ENCODE measurements at regions not wholly inside any gene's neighbourhood (a gene's known extent, or its start where the extent isn't known, plus 50 kb on each side); places are given as distances from the start of the nearest gene placed in this dataset.

GRCh38 chr1:87252406-87252805 is 76.3 kb upstream of the LMO4 start:
- Histone ChIP-seq H3K18ac (ENCODE audit: low read length) (no peak overlapping the region), H3K4me1 (ENCODE audit: control insufficient read depth, low read depth, low read length) (no peaks in the 10 kb centered on the region), H2BK5ac (ENCODE audit: low read length) (no peak overlapping the region), H2BK120ac (ENCODE audit: low read depth, low read length) (no peak overlapping the region), H3K4ac (ENCODE audit: low read depth, low read length) (no peak overlapping the region), H3K56ac (ENCODE audit: low read length) (no peak overlapping the region), H3K4me2 (ENCODE audit: low read length) (no peak overlapping the region), H3K79me2 (ENCODE audit: control insufficient read depth, insufficient read depth, low read length) (no peaks in the 10 kb centered on the region), H3K9ac (ENCODE audit: low read length) (no peak overlapping the region), H4K8ac (ENCODE audit: low read depth, low read length) (no peak overlapping the region), H2AK5ac (ENCODE audit: low read length) (no peak overlapping the region), H3K27ac (ENCODE audit: low read depth, low read length) (no peak overlapping the region), H3K36me3 (ENCODE audit: control insufficient read depth, insufficient read depth, low read length) (no peaks in the 10 kb centered on the region), H4K5ac (ENCODE audit: low read length) (no peak overlapping the region), H2BK15ac (replicated peaks; ENCODE audit: low read depth) (no peak overlapping the region), H3K27me3 (ENCODE audit: insufficient read depth, low read length, poor library complexity) (no peaks in the 10 kb centered on the region), H3K4me3 (ENCODE audit: low read length) (no peak overlapping the region), H3K23ac (ENCODE audit: low read length) (no peak overlapping the region), H3K79me1 (ENCODE audit: low read length) (no peaks in the 10 kb centered on the region)
- DNase-seq = no peak
- WGBS (ENCODE audit: extremely low coverage, insufficient coverage, low lambda C conversion rate) = no CpG with 5 or more reads among the region's 2 CpGs

GRCh38 chr1:87262688-87263087 is 66.0 kb upstream of the LMO4 start:
- H2BK15ac ChIP-seq (replicated peaks; ENCODE audit: low read depth) = no peak overlapping the region
- no peak overlapping the region for H4K5ac ChIP-seq (ENCODE audit: low read length)
- no peaks in the 10 kb centered on the region for H3K79me2 ChIP-seq (ENCODE audit: control insufficient read depth, insufficient read depth, low read length)
- no peak overlapping the region for H3K56ac ChIP-seq (ENCODE audit: low read length)
- H3K18ac ChIP-seq (ENCODE audit: low read length) = no peak overlapping the region
- H3K23ac ChIP-seq (ENCODE audit: low read length) = no peak overlapping the region
- H3K4me2 ChIP-seq (ENCODE audit: low read length) = no peak overlapping the region
- H3K79me1 ChIP-seq (ENCODE audit: low read length) = no peaks in the 10 kb centered on the region
- H4K8ac ChIP-seq (ENCODE audit: low read depth, low read length) = no peak overlapping the region
- no peak overlapping the region for H3K9ac ChIP-seq (ENCODE audit: low read length)
- H2AK5ac ChIP-seq (ENCODE audit: low read length) = no peak overlapping the region
- DNase-seq = no peak
- H3K4ac ChIP-seq (ENCODE audit: low read depth, low read length) = no peak overlapping the region
- no peak overlapping the region for H3K27ac ChIP-seq (ENCODE audit: low read depth, low read length)
- H2BK5ac ChIP-seq (ENCODE audit: low read length) = no peak overlapping the region
- H3K36me3 ChIP-seq (ENCODE audit: control insufficient read depth, insufficient read depth, low read length) = no peaks in the 10 kb centered on the region
- no CpG with 5 or more reads among the region's 3 CpGs for WGBS (ENCODE audit: extremely low coverage, insufficient coverage, low lambda C conversion rate)
- H3K27me3 ChIP-seq (ENCODE audit: insufficient read depth, low read length, poor library complexity) = no peaks in the 10 kb centered on the region
- H2BK120ac ChIP-seq (ENCODE audit: low read depth, low read length) = no peak overlapping the region
- no peak overlapping the region for H3K4me3 ChIP-seq (ENCODE audit: low read length)
- H3K4me1 ChIP-seq (ENCODE audit: control insufficient read depth, low read depth, low read length) = no peaks in the 10 kb centered on the region

DNA sequence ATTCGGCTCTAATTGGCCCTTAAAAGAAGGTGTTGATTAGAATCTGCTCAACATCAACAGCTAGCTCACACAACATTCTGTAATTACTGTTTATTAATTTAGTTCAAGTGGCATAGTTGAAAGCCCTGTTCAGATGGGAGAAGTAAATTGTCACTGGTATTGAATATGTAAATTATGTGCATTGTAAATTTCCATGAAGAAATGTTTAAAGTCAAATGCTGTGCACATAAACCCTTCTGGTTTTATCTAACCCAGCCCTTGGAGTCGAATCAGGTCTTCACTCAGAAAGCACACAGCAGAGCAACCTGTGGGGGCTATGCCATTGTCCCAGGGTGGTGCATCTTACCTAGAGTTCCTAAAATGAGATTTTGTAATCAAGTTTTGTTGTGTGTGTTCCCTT is 65.4 kb upstream of the LMO4 start:
- no CpG with 5 or more reads among the region's 2 CpGs for WGBS (ENCODE audit: extremely low coverage, insufficient coverage, low lambda C conversion rate)
- no peak overlapping the region for H4K5ac ChIP-seq (ENCODE audit: low read length)
- no peak overlapping the region for H2BK5ac ChIP-seq (ENCODE audit: low read length)
- no peak overlapping the region for H3K9ac ChIP-seq (ENCODE audit: low read length)
- no peak overlapping the region for H3K23ac ChIP-seq (ENCODE audit: low read length)
- no peak overlapping the region for H3K4me2 ChIP-seq (ENCODE audit: low read length)
- H3K79me2 ChIP-seq (ENCODE audit: control insufficient read depth, insufficient read depth, low read length) = no peaks in the 10 kb centered on the region
- no peak overlapping the region for H3K56ac ChIP-seq (ENCODE audit: low read length)
- no peak overlapping the region for H2AK5ac ChIP-seq (ENCODE audit: low read length)
- H3K4ac ChIP-seq (ENCODE audit: low read depth, low read length) = no peak overlapping the region
- H2BK120ac ChIP-seq (ENCODE audit: low read depth, low read length) = no peak overlapping the region
- H3K4me1 ChIP-seq (ENCODE audit: control insufficient read depth, low read depth, low read length) = no peaks in the 10 kb centered on the region
- no peak overlapping the region for H4K8ac ChIP-seq (ENCODE audit: low read depth, low read length)
- no peaks in the 10 kb centered on the region for H3K27me3 ChIP-seq (ENCODE audit: insufficient read depth, low read length, poor library complexity)
- no peak overlapping the region for H3K4me3 ChIP-seq (ENCODE audit: low read length)
- no peak for DNase-seq
- no peaks in the 10 kb centered on the region for H3K36me3 ChIP-seq (ENCODE audit: control insufficient read depth, insufficient read depth, low read length)
- no peaks in the 10 kb centered on the region for H3K79me1 ChIP-seq (ENCODE audit: low read length)
- H3K27ac ChIP-seq (ENCODE audit: low read depth, low read length) = no peak overlapping the region
- H3K18ac ChIP-seq (ENCODE audit: low read length) = no peak overlapping the region
- no peak overlapping the region for H2BK15ac ChIP-seq (replicated peaks; ENCODE audit: low read depth)

- H3K79me2 ChIP-seq (ENCODE audit: control insufficient read depth, insufficient read depth, low read length) = no peaks in the 10 kb centered on the region
Measured at GRCh38 chr1:87263785-87264184, 64.9 kb upstream of the LMO4 start.

DNA sequence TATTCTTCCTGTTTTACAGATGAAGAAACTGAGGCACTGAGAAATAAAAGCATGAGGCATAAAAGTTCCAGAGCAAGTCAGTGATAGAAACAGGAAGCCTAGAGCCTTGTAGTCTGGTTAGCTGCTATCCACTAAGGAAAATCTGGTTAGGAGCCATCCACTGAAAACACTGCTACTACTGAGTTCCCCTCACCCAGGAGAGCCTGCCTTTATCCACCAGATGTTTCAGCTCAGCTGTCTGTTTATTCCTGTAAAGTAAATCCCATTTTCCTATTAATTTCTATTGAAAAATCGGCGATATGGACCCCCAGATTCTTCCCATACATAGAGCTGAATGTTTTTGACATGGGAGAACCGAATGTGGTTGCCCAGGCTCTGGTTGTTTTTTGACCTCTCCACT is 63.7 kb upstream of the LMO4 start:
- H3K4me2 ChIP-seq (ENCODE audit: low read length) = no peak overlapping the region
- no peak overlapping the region for H2BK5ac ChIP-seq (ENCODE audit: low read length)
- no peak overlapping the region for H3K9ac ChIP-seq (ENCODE audit: low read length)
- no peak overlapping the region for H4K5ac ChIP-seq (ENCODE audit: low read length)
- no peak overlapping the region for H3K4me3 ChIP-seq (ENCODE audit: low read length)
- WGBS (ENCODE audit: extremely low coverage, insufficient coverage, low lambda C conversion rate) = no CpG with 5 or more reads among the region's 3 CpGs
- no peaks in the 10 kb centered on the region for H3K79me1 ChIP-seq (ENCODE audit: low read length)
- no peak overlapping the region for H3K27ac ChIP-seq (ENCODE audit: low read depth, low read length)
- H3K18ac ChIP-seq (ENCODE audit: low read length) = no peak overlapping the region
- no peak overlapping the region for H3K4ac ChIP-seq (ENCODE audit: low read depth, low read length)
- no peaks in the 10 kb centered on the region for H3K36me3 ChIP-seq (ENCODE audit: control insufficient read depth, insufficient read depth, low read length)
- H3K4me1 ChIP-seq (ENCODE audit: control insufficient read depth, low read depth, low read length) = no peaks in the 10 kb centered on the region
- no peak overlapping the region for H4K8ac ChIP-seq (ENCODE audit: low read depth, low read length)
- DNase-seq = no peak
- H3K23ac ChIP-seq (ENCODE audit: low read length) = no peak overlapping the region
- no peaks in the 10 kb centered on the region for H3K79me2 ChIP-seq (ENCODE audit: control insufficient read depth, insufficient read depth, low read length)
- no peak overlapping the region for H3K56ac ChIP-seq (ENCODE audit: low read length)
- H2BK120ac ChIP-seq (ENCODE audit: low read depth, low read length) = no peak overlapping the region
- H3K27me3 ChIP-seq (ENCODE audit: insufficient read depth, low read length, poor library complexity) = no peaks in the 10 kb centered on the region
- H2AK5ac ChIP-seq (ENCODE audit: low read length) = no peak overlapping the region
- H2BK15ac ChIP-seq (replicated peaks; ENCODE audit: low read depth) = no peak overlapping the region

More at GRCh38 chr1:87263785-87264184, 64.9 kb upstream of the LMO4 start:
- Histone ChIP-seq H3K4ac (ENCODE audit: low read depth, low read length) (no peak overlapping the region), H3K27me3 (ENCODE audit: insufficient read depth, low read length, poor library complexity) (no peaks in the 10 kb centered on the region), H2BK5ac (ENCODE audit: low read length) (no peak overlapping the region), H3K4me1 (ENCODE audit: control insufficient read depth, low read depth, low read length) (no peaks in the 10 kb centered on the region), H3K18ac (ENCODE audit: low read length) (no peak overlapping the region), H2AK5ac (ENCODE audit: low read length) (no peak overlapping the region), H2BK15ac (replicated peaks; ENCODE audit: low read depth) (no peak overlapping the region), H3K9ac (ENCODE audit: low read length) (no peak overlapping the region), H3K79me1 (ENCODE audit: low read length) (no peaks in the 10 kb centered on the region), H3K23ac (ENCODE audit: low read length) (no peak overlapping the region), H3K56ac (ENCODE audit: low read length) (no peak overlapping the region), H4K8ac (ENCODE audit: low read depth, low read length) (no peak overlapping the region), H3K4me2 (ENCODE audit: low read length) (no peak overlapping the region), H4K5ac (ENCODE audit: low read length) (no peak overlapping the region), H3K27ac (ENCODE audit: low read depth, low read length) (no peak overlapping the region), H3K36me3 (ENCODE audit: control insufficient read depth, insufficient read depth, low read length) (no peaks in the 10 kb centered on the region), H3K4me3 (ENCODE audit: low read length) (no peak overlapping the region), H2BK120ac (ENCODE audit: low read depth, low read length) (no peak overlapping the region)
- no peak for DNase-seq

DNA sequence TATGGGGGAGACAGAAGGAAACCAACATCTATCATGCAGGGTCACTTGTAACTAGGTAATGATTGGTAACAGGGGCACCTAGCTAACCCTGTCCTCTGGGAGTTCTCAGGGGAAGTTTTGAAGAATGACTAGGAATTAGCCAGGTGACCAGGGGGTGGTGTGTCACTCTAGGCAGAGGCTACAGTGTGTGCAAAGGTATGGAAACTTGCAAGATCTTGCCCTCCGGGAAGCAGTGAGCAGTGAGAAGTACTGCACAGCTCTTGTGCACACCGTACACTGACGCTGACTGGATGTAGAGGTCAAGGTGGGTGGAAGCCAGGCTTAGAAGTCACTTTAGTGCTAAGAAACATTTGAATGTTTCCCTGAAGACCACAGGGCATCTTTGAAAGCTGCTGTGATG is 62.9 kb upstream of the LMO4 start:
- H3K4me2 ChIP-seq (ENCODE audit: low read length) = no peak overlapping the region
- no CpG with 5 or more reads among the region's 3 CpGs for WGBS (ENCODE audit: extremely low coverage, insufficient coverage, low lambda C conversion rate)
- H2BK120ac ChIP-seq (ENCODE audit: low read depth, low read length) = no peak overlapping the region
- no peak overlapping the region for H3K18ac ChIP-seq (ENCODE audit: low read length)
- no peak overlapping the region for H2AK5ac ChIP-seq (ENCODE audit: low read length)
- H4K8ac ChIP-seq (ENCODE audit: low read depth, low read length) = no peak overlapping the region
- H3K27ac ChIP-seq (ENCODE audit: low read depth, low read length) = no peak overlapping the region
- no peak overlapping the region for H3K4me3 ChIP-seq (ENCODE audit: low read length)
- DNase-seq = no peak
- no peak overlapping the region for H3K56ac ChIP-seq (ENCODE audit: low read length)
- no peak overlapping the region for H3K9ac ChIP-seq (ENCODE audit: low read length)
- no peaks in the 10 kb centered on the region for H3K27me3 ChIP-seq (ENCODE audit: insufficient read depth, low read length, poor library complexity)
- no peak overlapping the region for H2BK15ac ChIP-seq (replicated peaks; ENCODE audit: low read depth)
- H3K79me1 ChIP-seq (ENCODE audit: low read length) = no peaks in the 10 kb centered on the region
- no peaks in the 10 kb centered on the region for H3K79me2 ChIP-seq (ENCODE audit: control insufficient read depth, insufficient read depth, low read length)
- H3K4me1 ChIP-seq (ENCODE audit: control insufficient read depth, low read depth, low read length) = no peaks in the 10 kb centered on the region
- no peak overlapping the region for H2BK5ac ChIP-seq (ENCODE audit: low read length)
- no peak overlapping the region for H3K4ac ChIP-seq (ENCODE audit: low read depth, low read length)
- no peaks in the 10 kb centered on the region for H3K36me3 ChIP-seq (ENCODE audit: control insufficient read depth, insufficient read depth, low read length)
- no peak overlapping the region for H3K23ac ChIP-seq (ENCODE audit: low read length)
- no peak overlapping the region for H4K5ac ChIP-seq (ENCODE audit: low read length)

Data from mesendoderm (in vitro differentiated cells).